ENCODE measurements at regions not wholly inside any gene's neighbourhood (a gene's known extent, or its start where the extent isn't known, plus 50 kb on each side); places are given as distances from the start of the nearest gene placed in this dataset.

DNA sequence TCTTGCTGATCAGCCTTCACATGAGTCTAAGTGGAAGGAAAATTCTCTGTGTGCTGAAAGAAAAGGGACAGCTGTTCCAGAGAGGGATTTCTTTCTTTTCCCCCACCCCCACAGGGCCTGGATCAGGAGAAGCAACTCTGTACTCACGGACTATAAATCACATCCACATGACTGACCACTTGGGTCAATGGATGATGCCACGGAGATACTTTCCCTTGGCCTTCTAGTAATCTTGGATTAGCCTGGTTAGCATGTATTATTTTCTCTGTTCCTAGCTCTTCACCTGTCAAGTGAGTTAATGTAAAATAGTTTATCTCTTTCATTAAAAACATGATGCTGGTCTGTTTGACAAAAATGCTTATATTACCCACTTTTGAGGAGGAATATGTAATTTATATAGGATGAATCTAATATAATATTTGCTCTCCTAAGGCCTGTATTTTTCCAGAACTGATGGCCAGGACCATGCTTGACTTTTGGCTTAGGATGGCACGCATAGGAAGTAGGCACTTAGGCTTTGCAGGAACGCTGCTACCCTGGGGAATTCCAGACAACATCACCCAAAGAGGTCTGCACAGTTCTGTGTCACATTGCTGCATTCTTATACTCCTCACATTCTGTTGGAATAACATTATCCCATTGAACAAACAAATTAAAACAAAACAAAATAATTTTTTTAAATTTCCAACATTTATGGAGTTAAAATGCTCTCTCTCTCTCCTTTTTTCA lies 892.1 kb downstream of the TLE1 start:
- TF ChIP-seq, protein P1, sequence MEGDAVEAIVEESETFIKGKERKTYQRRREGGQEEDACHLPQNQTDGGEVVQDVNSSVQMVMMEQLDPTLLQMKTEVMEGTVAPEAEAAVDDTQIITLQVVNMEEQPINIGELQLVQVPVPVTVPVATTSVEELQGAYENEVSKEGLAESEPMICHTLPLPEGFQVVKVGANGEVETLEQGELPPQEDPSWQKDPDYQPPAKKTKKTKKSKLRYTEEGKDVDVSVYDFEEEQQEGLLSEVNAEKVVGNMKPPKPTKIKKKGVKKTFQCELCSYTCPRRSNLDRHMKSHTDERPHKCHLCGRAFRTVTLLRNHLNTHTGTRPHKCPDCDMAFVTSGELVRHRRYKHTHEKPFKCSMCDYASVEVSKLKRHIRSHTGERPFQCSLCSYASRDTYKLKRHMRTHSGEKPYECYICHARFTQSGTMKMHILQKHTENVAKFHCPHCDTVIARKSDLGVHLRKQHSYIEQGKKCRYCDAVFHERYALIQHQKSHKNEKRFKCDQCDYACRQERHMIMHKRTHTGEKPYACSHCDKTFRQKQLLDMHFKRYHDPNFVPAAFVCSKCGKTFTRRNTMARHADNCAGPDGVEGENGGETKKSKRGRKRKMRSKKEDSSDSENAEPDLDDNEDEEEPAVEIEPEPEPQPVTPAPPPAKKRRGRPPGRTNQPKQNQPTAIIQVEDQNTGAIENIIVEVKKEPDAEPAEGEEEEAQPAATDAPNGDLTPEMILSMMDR (IDR thresholded peaks at IDR 0.05), result no peak
- TF ChIP-seq TCF7L2 (IDR thresholded peaks at IDR 0.05; ENCODE audit: low read depth, low read length), result no peak
- TF ChIP-seq, protein P2, sequence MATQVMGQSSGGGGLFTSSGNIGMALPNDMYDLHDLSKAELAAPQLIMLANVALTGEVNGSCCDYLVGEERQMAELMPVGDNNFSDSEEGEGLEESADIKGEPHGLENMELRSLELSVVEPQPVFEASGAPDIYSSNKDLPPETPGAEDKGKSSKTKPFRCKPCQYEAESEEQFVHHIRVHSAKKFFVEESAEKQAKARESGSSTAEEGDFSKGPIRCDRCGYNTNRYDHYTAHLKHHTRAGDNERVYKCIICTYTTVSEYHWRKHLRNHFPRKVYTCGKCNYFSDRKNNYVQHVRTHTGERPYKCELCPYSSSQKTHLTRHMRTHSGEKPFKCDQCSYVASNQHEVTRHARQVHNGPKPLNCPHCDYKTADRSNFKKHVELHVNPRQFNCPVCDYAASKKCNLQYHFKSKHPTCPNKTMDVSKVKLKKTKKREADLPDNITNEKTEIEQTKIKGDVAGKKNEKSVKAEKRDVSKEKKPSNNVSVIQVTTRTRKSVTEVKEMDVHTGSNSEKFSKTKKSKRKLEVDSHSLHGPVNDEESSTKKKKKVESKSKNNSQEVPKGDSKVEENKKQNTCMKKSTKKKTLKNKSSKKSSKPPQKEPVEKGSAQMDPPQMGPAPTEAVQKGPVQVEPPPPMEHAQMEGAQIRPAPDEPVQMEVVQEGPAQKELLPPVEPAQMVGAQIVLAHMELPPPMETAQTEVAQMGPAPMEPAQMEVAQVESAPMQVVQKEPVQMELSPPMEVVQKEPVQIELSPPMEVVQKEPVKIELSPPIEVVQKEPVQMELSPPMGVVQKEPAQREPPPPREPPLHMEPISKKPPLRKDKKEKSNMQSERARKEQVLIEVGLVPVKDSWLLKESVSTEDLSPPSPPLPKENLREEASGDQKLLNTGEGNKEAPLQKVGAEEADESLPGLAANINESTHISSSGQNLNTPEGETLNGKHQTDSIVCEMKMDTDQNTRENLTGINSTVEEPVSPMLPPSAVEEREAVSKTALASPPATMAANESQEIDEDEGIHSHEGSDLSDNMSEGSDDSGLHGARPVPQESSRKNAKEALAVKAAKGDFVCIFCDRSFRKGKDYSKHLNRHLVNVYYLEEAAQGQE (IDR thresholded peaks at IDR 0.05; ENCODE audit: insufficient read depth in 1 of 2, low read depth in 2 of 2, low read length in 1 of 2), result no peak
- TF ChIP-seq SIN3A (IDR thresholded peaks at IDR 0.05; ENCODE audit: borderline replicate concordance, insufficient read depth, low read depth, low read length), result no peak
- TF ChIP-seq POLR2AphosphoS5 (IDR thresholded peaks at IDR 0.05; ENCODE audit: low read depth, low read length), result no peak

Measured in Panc1 (cell line).